Trophoblast cell (in vitro differentiated cells and primary cell): ENCODE measurements at regions not wholly inside any gene's neighbourhood (a gene's known extent, or its start where the extent isn't known, plus 50 kb on each side); places are given as distances from the start of the nearest gene placed in this dataset.

Experiments
- DNase-seq, 2 donors: peaks; one replicate each; pipeline ENCODE4 v3.0.0-alpha.2; 2016
- H2AFZ ChIP-seq: 2 replicates; pipeline ENCODE4 v1.6.1; 2013; ENCODE audit warnings: low read length, moderate library complexity, mild to moderate bottlenecking; ENCODE audit not compliant: insufficient read depth, poor library complexity
- H2AK5ac ChIP-seq: 2 replicates; pipeline ENCODE4 v1.6.1; 2013; ENCODE audit warnings: mild to moderate bottlenecking, low read length
- H2BK120ac ChIP-seq: 2 replicates; pipeline ENCODE4 v1.6.1; 2013; ENCODE audit warnings: low read length, mild to moderate bottlenecking, moderate library complexity; ENCODE audit not compliant: insufficient read depth, poor library complexity
- H2BK12ac ChIP-seq: 2 replicates; pipeline ENCODE4 v1.6.1; 2013; ENCODE audit warnings: mild to moderate bottlenecking, low read length, moderate library complexity
- H2BK5ac ChIP-seq: 2 replicates; pipeline ENCODE4 v1.6.1; 2013; ENCODE audit warnings: low read length, low read depth, moderate library complexity, mild to moderate bottlenecking; ENCODE audit not compliant: poor library complexity
- H3K14ac ChIP-seq: 2 replicates; pipeline ENCODE4 v1.6.1; 2013; ENCODE audit warnings: mild to moderate bottlenecking, low read length
- H3K18ac ChIP-seq: 2 replicates; pipeline ENCODE4 v1.6.1; 2013; ENCODE audit warnings: mild to moderate bottlenecking, low read length
- H3K23ac ChIP-seq: 2 replicates; pipeline ENCODE4 v1.6.1; 2013; ENCODE audit warnings: low read length
- H3K27ac ChIP-seq: 2 replicates; pipeline ENCODE4 v1.5.1; 2013; ENCODE audit warnings: low read depth, mild to moderate bottlenecking, inconsistent platforms, low read length, moderate library complexity
- H3K27me3 ChIP-seq: 2 replicates; pipeline ENCODE4 v1.6.1; 2013; ENCODE audit warnings: inconsistent platforms, mild to moderate bottlenecking, low read length, moderate library complexity; ENCODE audit not compliant: insufficient read depth
- H3K36me3 ChIP-seq, 2 experiments: 1 replicate in 1 of 2; 2 replicates in 1 of 2; pipeline ENCODE4 v1.6.1; 2013; ENCODE audit warnings: low read length in 2 of 2, mild to moderate bottlenecking in 2 of 2, moderate library complexity in 1 of 2; ENCODE audit not compliant: insufficient read depth in 2 of 2, control insufficient read depth in 1 of 2
- H3K4ac ChIP-seq: 2 replicates; pipeline ENCODE4 v1.6.1; 2013; ENCODE audit warnings: low read depth, mild to moderate bottlenecking, low read length, moderate library complexity
- H3K4me1 ChIP-seq, 2 experiments: 1 replicate in 1 of 2; 2 replicates in 1 of 2; pipeline ENCODE4 v1.6.1; 2013; ENCODE audit warnings: low read length in 2 of 2, mild to moderate bottlenecking in 2 of 2, moderate library complexity in 1 of 2; ENCODE audit not compliant: insufficient read depth in 2 of 2, control insufficient read depth in 1 of 2
- H3K4me2 ChIP-seq: 2 replicates; pipeline ENCODE4 v1.6.1; 2013; ENCODE audit warnings: inconsistent platforms, mild to moderate bottlenecking, low read length, moderate library complexity
- H3K4me3 ChIP-seq: 2 replicates; pipeline ENCODE4 v1.5.1; 2013; ENCODE audit warnings: mild to moderate bottlenecking, low read depth, low read length, inconsistent platforms
- H3K79me1 ChIP-seq: one replicate; pipeline ENCODE4 v1.6.1; 2013; ENCODE audit warnings: low read length
- H3K79me2 ChIP-seq: 2 replicates; pipeline ENCODE4 v1.6.1; 2013; ENCODE audit warnings: low read length, mild to moderate bottlenecking; ENCODE audit not compliant: control insufficient read depth, insufficient read depth, poor library complexity
- H3K9ac ChIP-seq: 2 replicates; pipeline ENCODE4 v1.6.1; 2013; ENCODE audit warnings: mild to moderate bottlenecking, low read length
- H3K9me3 ChIP-seq: 2 replicates; pipeline ENCODE4 v1.6.1; 2013; ENCODE audit warnings: low read depth, mild to moderate bottlenecking, control low read depth, inconsistent platforms, low read length; ENCODE audit not compliant: insufficient read depth
- H4K12ac ChIP-seq: 2 replicates; pipeline ENCODE4 v1.6.1; 2013; ENCODE audit warnings: low read depth, mild to moderate bottlenecking, low read length, moderate library complexity
- H4K8ac ChIP-seq: 2 replicates; pipeline ENCODE4 v1.6.1; 2013; ENCODE audit warnings: low read depth, mild to moderate bottlenecking, low read length, moderate library complexity
- H4K91ac ChIP-seq: one replicate; pipeline ENCODE4 v1.6.1; 2013; ENCODE audit warnings: low read depth, mild to moderate bottlenecking, low read length, moderate library complexity
- WGBS: extraction: QIAGEN DNeasy Blood & Tissue Kit; methylation state at CpG from one replicate; pipeline ENCODE4 v1.1.7; 2013; ENCODE audit warnings: missing lambda C conversion rate; ENCODE audit not compliant: insufficient read length, insufficient coverage; ENCODE audit errors: extremely low coverage; 5-methylcytosine and 5-hydroxymethylcytosine counted together

GRCh38 chr11:109819410-109819809, 273.8 kb upstream of the ZC3H12C start:
- H2BK12ac ChIP-seq = no peak overlapping the region
- H3K4me2 ChIP-seq = no peak overlapping the region
- no CpG with 5 or more reads among the region's 3 CpGs for WGBS
- H2AK5ac ChIP-seq = no peak overlapping the region
- H3K4ac ChIP-seq = no peak overlapping the region
- H4K91ac ChIP-seq = no peak overlapping the region
- H3K14ac ChIP-seq = no peak overlapping the region
- H3K9ac ChIP-seq = no peak overlapping the region
- no peak overlapping the region for H3K18ac ChIP-seq
- no peak overlapping the region for H2BK120ac ChIP-seq
- H3K27ac ChIP-seq = no peak overlapping the region
- H4K8ac ChIP-seq = no peak overlapping the region
- no peak overlapping the region for H3K4me3 ChIP-seq
- no peaks in the 10 kb centered on the region for H3K27me3 ChIP-seq
- no peaks in the 10 kb centered on the region for H3K79me1 ChIP-seq
- no peak for DNase-seq
- H2AFZ ChIP-seq = no peak overlapping the region
- no peak overlapping the region for H2BK5ac ChIP-seq
- H3K79me2 ChIP-seq = no peaks in the 10 kb centered on the region
- H4K12ac ChIP-seq = no peak overlapping the region
- H3K9me3 ChIP-seq = no peaks in the 10 kb centered on the region
- H3K4me1 ChIP-seq = no peaks in the 10 kb centered on the region
- no peak overlapping the region for H3K23ac ChIP-seq
- no peaks in the 10 kb centered on the region for H3K36me3 ChIP-seq

GRCh38 chr11:109821511-109821910, 271.7 kb upstream of the ZC3H12C start:
- Histone ChIP-seq H2BK120ac (no peak overlapping the region), H3K27me3 (no peaks in the 10 kb centered on the region), H3K79me2 (no peaks in the 10 kb centered on the region), H3K79me1 (no peaks in the 10 kb centered on the region), H2BK12ac (no peak overlapping the region), H4K12ac (no peak overlapping the region), H4K91ac (no peak overlapping the region), H3K4me3 (no peak overlapping the region), H3K9me3 (no peaks in the 10 kb centered on the region), H3K9ac (no peak overlapping the region), H3K36me3 (no peaks in the 10 kb centered on the region), H4K8ac (no peak overlapping the region), H3K4me2 (no peak overlapping the region), H2AK5ac (no peak overlapping the region), H3K14ac (no peak overlapping the region), H2BK5ac (no peak overlapping the region), H3K18ac (no peak overlapping the region), H2AFZ (no peak overlapping the region), H3K23ac (no peak overlapping the region), H3K27ac (no peak overlapping the region), H3K4me1 (no peaks in the 10 kb centered on the region), H3K4ac (no peak overlapping the region)
- WGBS = no CpG with 5 or more reads among the region's 2 CpGs
- DNase-seq = no peak

GRCh38 chr11:109822436-109823102, 270.6 kb upstream of the ZC3H12C start:
- no peaks in the 10 kb centered on the region for H3K79me1 ChIP-seq

GRCh38 chr11:109828387-109828786, 264.8 kb upstream of the ZC3H12C start:
- no peak overlapping the region for H2BK12ac ChIP-seq
- H3K9ac ChIP-seq = no peak overlapping the region
- H3K4me3 ChIP-seq = no peak overlapping the region
- H3K27ac ChIP-seq = no peak overlapping the region
- H3K4me2 ChIP-seq = no peak overlapping the region
- H3K27me3 ChIP-seq = no peaks in the 10 kb centered on the region
- H4K8ac ChIP-seq = no peak overlapping the region
- no peaks in the 10 kb centered on the region for H3K36me3 ChIP-seq
- H4K12ac ChIP-seq = no peak overlapping the region
- no peak overlapping the region for H3K14ac ChIP-seq
- no CpG with 5 or more reads among the region's 1 CpG for WGBS
- H3K79me2 ChIP-seq = no peaks in the 10 kb centered on the region
- H3K79me1 ChIP-seq = no peaks in the 10 kb centered on the region
- no peak overlapping the region for H2AFZ ChIP-seq
- H3K4me1 ChIP-seq = no peaks in the 10 kb centered on the region
- DNase-seq = no peak
- H4K91ac ChIP-seq = no peak overlapping the region
- no peaks in the 10 kb centered on the region for H3K9me3 ChIP-seq
- H2BK120ac ChIP-seq = no peak overlapping the region
- H3K4ac ChIP-seq = no peak overlapping the region
- H3K18ac ChIP-seq = no peak overlapping the region
- H3K23ac ChIP-seq = no peak overlapping the region
- H2AK5ac ChIP-seq = no peak overlapping the region
- no peak overlapping the region for H2BK5ac ChIP-seq

More at GRCh38 chr11:109822436-109823102, 270.6 kb upstream of the ZC3H12C start:
- Histone ChIP-seq H3K23ac (no peak overlapping the region), H3K79me2 (no peaks in the 10 kb centered on the region), H3K4me3 (no peak overlapping the region), H4K8ac (no peak overlapping the region), H3K4ac (no peak overlapping the region), H3K36me3 (no peaks in the 10 kb centered on the region), H3K27ac (no peak overlapping the region), H3K9ac (no peak overlapping the region), H2BK5ac (no peak overlapping the region), H2AFZ (no peak overlapping the region), H4K91ac (no peak overlapping the region), H2BK12ac (no peak overlapping the region), H4K12ac (no peak overlapping the region), H2BK120ac (no peak overlapping the region), H2AK5ac (no peak overlapping the region), H3K9me3 (no peaks in the 10 kb centered on the region), H3K14ac (no peak overlapping the region), H3K4me2 (no peak overlapping the region), H3K27me3 (no peaks in the 10 kb centered on the region), H3K18ac (no peak overlapping the region), H3K4me1 (no peaks in the 10 kb centered on the region)
- DNase-seq = no peak
- WGBS = no CpG with 5 or more reads among the region's 6 CpGs
